MM.1S (cell line): ENCODE measurements at regions not wholly inside any gene's neighbourhood (a gene's known extent, or its start where the extent isn't known, plus 50 kb on each side); places are given as distances from the start of the nearest gene placed in this dataset.

ENCODE experiments used
- CTCF ChIP-seq: fragments of 300-600 bp; sonication (generic); IDR thresholded peaks from 2 replicates; pipeline ENCODE4 v1.5.1; 2016; ENCODE audit warnings: antibody characterized with exemption, low read length, mixed read lengths
- EZH2 ChIP-seq: fragments of 300-600 bp; sonication (generic); optimal IDR thresholded peaks from 2 replicates; pipeline ENCODE3; 2017; ENCODE audit warnings: low read depth, mild to moderate bottlenecking, antibody characterized with exemption, low read length, mixed read lengths
- EZH2phosphoT487 ChIP-seq: fragments of 300-600 bp; sonication (generic); IDR thresholded peaks from 2 replicates; pipeline ENCODE4 v1.6.1; 2018; ENCODE audit warnings: antibody characterized with exemption, low read length

- no peak for TF ChIP-seq CTCF
- TF ChIP-seq EZH2phosphoT487: no peak
- TF ChIP-seq EZH2: no peak
Measured at GRCh38 chr1:29695036-29695435, 458.7 kb downstream of the PTPRU start.
